DOHH2 (cell line): ENCODE measurements at regions not wholly inside any gene's neighbourhood (a gene's known extent, or its start where the extent isn't known, plus 50 kb on each side); places are given as distances from the start of the nearest gene placed in this dataset.

ENCODE experiments used
- H3F3A ChIP-seq: fragments of 200-600 bp; sonication (generic), shearing (Covaris generic); 2 replicates; pipeline ENCODE4 v1.6.0; 2016; ENCODE audit warnings: antibody characterized with exemption, mild to moderate bottlenecking; ENCODE audit not compliant: control insufficient read depth, insufficient read depth
- H3K27ac ChIP-seq: fragments of 200-600 bp; sonication (generic); 2 replicates; pipeline ENCODE4 v1.5.1; 2014; ENCODE audit warnings: low read depth, mild to moderate bottlenecking, low read length, moderate library complexity
- H3K27me3 ChIP-seq: fragments of 200-600 bp; sonication (generic); 2 replicates; pipeline ENCODE4 v1.6.1; 2014; ENCODE audit warnings: mild to moderate bottlenecking, low read length, mixed read lengths; ENCODE audit not compliant: control insufficient read depth
- H3K36me3 ChIP-seq: fragments of 200-600 bp; sonication (generic); 2 replicates; pipeline ENCODE4 v1.6.1; 2014; ENCODE audit warnings: mild to moderate bottlenecking, low read length, moderate library complexity, mixed read lengths; ENCODE audit not compliant: control insufficient read depth
- H3K4me1 ChIP-seq: fragments of 200-600 bp; sonication (generic); 2 replicates; pipeline ENCODE4 v1.6.1; 2014; ENCODE audit warnings: mild to moderate bottlenecking, low read length, mixed read lengths; ENCODE audit not compliant: control insufficient read depth
- H3K4me2 ChIP-seq: fragments of 200-600 bp; sonication (generic); 2 replicates; pipeline ENCODE4 v1.6.0; 2014; ENCODE audit warnings: mild to moderate bottlenecking, low read length, moderate library complexity
- H3K4me3 ChIP-seq: fragments of 200-600 bp; sonication (generic); 2 replicates; pipeline ENCODE4 v1.5.1; 2014; ENCODE audit warnings: mild to moderate bottlenecking, low read length, mixed read lengths
- H3K79me2 ChIP-seq: fragments of 200-600 bp; sonication (generic); 2 replicates; pipeline ENCODE4 v1.6.1; 2014; ENCODE audit warnings: mild to moderate bottlenecking, low read length, mixed read lengths; ENCODE audit not compliant: control insufficient read depth
- H3K9me2 ChIP-seq: fragments of 200-600 bp; sonication (generic); replicated peaks from 2 replicates; pipeline ENCODE4 v1.6.1; 2014; ENCODE audit warnings: mild to moderate bottlenecking, low read length, mixed read lengths; ENCODE audit not compliant: control insufficient read depth
- H3K9me3 ChIP-seq: fragments of 200-600 bp; sonication (generic); 2 replicates; pipeline ENCODE4 v1.6.1; 2014; ENCODE audit warnings: antibody characterized with exemption, low read length, mixed read lengths; ENCODE audit not compliant: control insufficient read depth, insufficient read depth
- H4K20me1 ChIP-seq: fragments of 200-600 bp; sonication (generic); 2 replicates; pipeline ENCODE4 v1.6.0; 2014; ENCODE audit warnings: low read depth, mild to moderate bottlenecking, antibody characterized with exemption, low read length, moderate library complexity; ENCODE audit not compliant: control insufficient read depth, insufficient read depth
- EZH2phosphoT487 ChIP-seq: fragments of 200-600 bp; sonication (generic); IDR thresholded peaks from 2 replicates; pipeline ENCODE4 v1.6.1; 2017; ENCODE audit warnings: borderline replicate concordance, mild to moderate bottlenecking, antibody characterized with exemption, low read length, moderate library complexity, mixed read lengths
- TF ChIP-seq, protein P1 (sequence below): fragments of 200-600 bp; sonication (generic); IDR thresholded peaks from one replicate; pipeline ENCODE4 v1.5.1; 2014; ENCODE audit warnings: antibody characterized with exemption, mild to moderate bottlenecking, low read depth, low read length; ENCODE audit not compliant: poor library complexity, severe bottlenecking

DNA sequence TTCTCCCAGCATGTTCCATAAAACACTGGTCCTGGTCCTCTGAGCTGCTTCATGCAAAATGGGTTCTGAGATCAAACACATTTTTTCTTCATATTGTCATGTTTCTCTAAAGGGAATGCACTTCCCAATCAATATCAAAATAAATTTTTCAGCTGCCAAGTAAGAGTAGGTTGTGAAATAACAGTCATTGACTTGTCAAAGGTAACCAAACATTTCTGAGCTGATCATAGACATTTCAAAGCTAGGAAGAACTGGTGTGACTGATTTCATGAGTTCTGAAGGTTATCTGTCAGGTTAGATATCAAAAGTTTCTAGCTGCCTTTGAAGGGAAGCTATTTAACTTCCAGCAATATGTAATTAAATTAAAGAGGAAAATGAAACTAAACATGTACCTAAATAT, 770.9 kb downstream of the TBL1XR1 start:
- no peaks in the 10 kb centered on the region for H3K27me3 ChIP-seq

DNA sequence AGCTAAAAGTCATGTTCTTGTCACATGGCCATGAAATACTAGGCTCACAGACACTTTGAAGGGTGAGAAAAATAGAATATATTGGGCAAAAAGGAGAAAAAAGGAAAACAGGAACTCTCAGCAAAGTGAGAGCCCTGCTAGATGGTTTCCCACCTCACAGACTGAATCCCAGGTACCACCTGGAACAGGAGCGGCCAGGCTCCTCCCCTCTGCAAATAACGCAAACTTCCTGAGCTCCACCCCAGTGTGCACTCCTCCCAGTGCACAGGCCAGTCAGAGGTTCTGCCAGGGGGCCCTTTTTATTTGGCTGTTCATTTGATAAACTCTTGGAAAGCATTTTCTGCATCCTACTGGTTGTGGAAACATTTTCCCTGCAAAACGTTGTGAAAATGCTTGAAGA, 780.4 kb downstream of the TBL1XR1 start:
- H3K9me3 ChIP-seq, result no peaks in the 10 kb centered on the region
- no peaks in the 10 kb centered on the region for H3K4me1 ChIP-seq
- H3K4me3 ChIP-seq, result no peak overlapping the region
- no peaks in the 10 kb centered on the region for H4K20me1 ChIP-seq
- TF ChIP-seq EZH2phosphoT487, result no peak
- TF ChIP-seq, protein P1, sequence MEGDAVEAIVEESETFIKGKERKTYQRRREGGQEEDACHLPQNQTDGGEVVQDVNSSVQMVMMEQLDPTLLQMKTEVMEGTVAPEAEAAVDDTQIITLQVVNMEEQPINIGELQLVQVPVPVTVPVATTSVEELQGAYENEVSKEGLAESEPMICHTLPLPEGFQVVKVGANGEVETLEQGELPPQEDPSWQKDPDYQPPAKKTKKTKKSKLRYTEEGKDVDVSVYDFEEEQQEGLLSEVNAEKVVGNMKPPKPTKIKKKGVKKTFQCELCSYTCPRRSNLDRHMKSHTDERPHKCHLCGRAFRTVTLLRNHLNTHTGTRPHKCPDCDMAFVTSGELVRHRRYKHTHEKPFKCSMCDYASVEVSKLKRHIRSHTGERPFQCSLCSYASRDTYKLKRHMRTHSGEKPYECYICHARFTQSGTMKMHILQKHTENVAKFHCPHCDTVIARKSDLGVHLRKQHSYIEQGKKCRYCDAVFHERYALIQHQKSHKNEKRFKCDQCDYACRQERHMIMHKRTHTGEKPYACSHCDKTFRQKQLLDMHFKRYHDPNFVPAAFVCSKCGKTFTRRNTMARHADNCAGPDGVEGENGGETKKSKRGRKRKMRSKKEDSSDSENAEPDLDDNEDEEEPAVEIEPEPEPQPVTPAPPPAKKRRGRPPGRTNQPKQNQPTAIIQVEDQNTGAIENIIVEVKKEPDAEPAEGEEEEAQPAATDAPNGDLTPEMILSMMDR, result no peak
- H3K9me2 ChIP-seq, result no peaks in the 10 kb centered on the region
- H3K79me2 ChIP-seq, result no peaks in the 10 kb centered on the region
- no peak overlapping the region for H3K4me2 ChIP-seq
- H3K36me3 ChIP-seq, result no peaks in the 10 kb centered on the region
- H3K27ac ChIP-seq, result no peak overlapping the region
- H3F3A ChIP-seq, result no peaks in the 10 kb centered on the region
- H3K27me3 ChIP-seq, result no peaks in the 10 kb centered on the region

More for the DNA sequence above, 770.9 kb downstream of the TBL1XR1 start:
- Histone ChIP-seq H3K4me1 (no peaks in the 10 kb centered on the region), H4K20me1 (no peaks in the 10 kb centered on the region), H3K4me2 (no peak overlapping the region), H3K79me2 (no peaks in the 10 kb centered on the region), H3F3A (no peaks in the 10 kb centered on the region), H3K9me2 (no peaks in the 10 kb centered on the region), H3K4me3 (no peak overlapping the region), H3K27ac (no peak overlapping the region), H3K9me3 (no peaks in the 10 kb centered on the region), H3K36me3 (no peaks in the 10 kb centered on the region)
- TF ChIP-seq, protein P1, result no peak
- TF ChIP-seq EZH2phosphoT487, result no peak

DNA sequence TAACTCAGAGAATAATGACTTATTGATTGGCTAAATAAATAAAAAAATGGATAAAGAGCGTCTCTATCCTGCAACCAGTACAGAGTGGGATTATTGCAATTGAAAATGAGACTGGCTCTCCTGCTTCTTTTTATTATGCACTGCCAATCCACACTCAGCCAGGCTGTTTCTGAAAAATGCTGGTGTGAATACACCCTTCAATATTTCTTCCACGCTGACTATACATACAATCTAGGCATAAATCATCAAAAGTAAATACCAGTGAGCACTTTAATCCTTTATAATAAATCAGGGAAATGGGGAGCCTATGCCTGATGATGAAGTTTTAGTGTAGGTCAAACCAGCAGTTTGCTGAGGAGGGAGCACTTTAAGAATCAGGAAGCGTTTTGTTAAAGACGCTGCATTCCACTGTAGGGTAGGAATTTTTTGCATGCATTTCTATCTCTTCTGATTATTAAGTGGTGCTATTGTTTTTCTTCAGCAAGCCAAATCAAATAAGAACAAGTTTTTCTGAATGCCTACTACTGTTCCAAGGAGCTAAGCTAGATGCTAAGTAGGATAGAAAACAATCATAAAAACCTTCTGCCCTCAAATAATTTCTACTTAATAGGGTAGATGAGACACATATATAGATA, 781.5 kb downstream of the TBL1XR1 start:
- Histone ChIP-seq H3K4me1 (no peaks in the 10 kb centered on the region), H4K20me1 (no peaks in the 10 kb centered on the region), H3F3A (no peaks in the 10 kb centered on the region), H3K9me2 (no peaks in the 10 kb centered on the region), H3K27ac (no peak overlapping the region), H3K4me2 (no peak overlapping the region), H3K36me3 (no peaks in the 10 kb centered on the region), H3K27me3 (no peaks in the 10 kb centered on the region), H3K79me2 (no peaks in the 10 kb centered on the region), H3K9me3 (no peaks in the 10 kb centered on the region), H3K4me3 (no peak overlapping the region)
- no peak for TF ChIP-seq EZH2phosphoT487
- TF ChIP-seq, protein P1, result no peak
